CD4-positive, alpha-beta T cell treated with Interleukin-17A for 4 hours (primary cell): ENCODE measurements at regions not wholly inside any gene's neighbourhood (a gene's known extent, or its start where the extent isn't known, plus 50 kb on each side); places are given as distances from the start of the nearest gene placed in this dataset.
"Not testable (repeated sequence)": the region's sequence is repeated elsewhere in the genome, so short reads cannot be mapped to it uniquely, and the experiment has no call there.

Experiments used
- DNase-seq: peaks from one replicate; pipeline ENCODE4 v3.0.0-alpha.2; 2020; ENCODE audit warnings: mixed read lengths

- DNase-seq, result no peak
Observed at GRCh38 chr4:159673221-159673620, 570.3 kb downstream of the RAPGEF2 start.

GRCh38 chr4:159674241-159674640 is 571.4 kb downstream of the RAPGEF2 start:
- DNase-seq, result no peak

- no peak for DNase-seq
Observed at GRCh38 chr4:159677521-159677920, 574.6 kb downstream of the RAPGEF2 start.

- no peak for DNase-seq
Observed at GRCh38 chr4:159682996-159683395, 580.1 kb downstream of the RAPGEF2 start.

GRCh38 chr4:159684061-159684460 is 581.2 kb downstream of the RAPGEF2 start:
- DNase-seq, result no peak

- no peak for DNase-seq
Observed at GRCh38 chr4:159685340-159686092, 582.6 kb downstream of the RAPGEF2 start.

- DNase-seq, result no peak
Observed at GRCh38 chr4:159689526-159689925, 586.6 kb downstream of the RAPGEF2 start.

GRCh38 chr4:159697322-159698283 is 594.7 kb downstream of the RAPGEF2 start:
- no peak for DNase-seq

- DNase-seq, result no peak
Observed at GRCh38 chr4:159698336-159698735, 595.5 kb downstream of the RAPGEF2 start.

GRCh38 chr4:159702200-159702599 is 599.3 kb downstream of the RAPGEF2 start:
- DNase-seq, result no peak

- no peak for DNase-seq
Observed at GRCh38 chr4:159705334-159705733, 602.5 kb downstream of the RAPGEF2 start.

GRCh38 chr4:159706704-159707103 is 603.8 kb downstream of the RAPGEF2 start:
- DNase-seq, result no peak

- not testable (repeated sequence) for DNase-seq
Observed at GRCh38 chr4:159715180-159715579, 612.3 kb downstream of the RAPGEF2 start.

GRCh38 chr4:159719531-159719930 is 616.7 kb downstream of the RAPGEF2 start:
- DNase-seq, result no peak

- DNase-seq, result no peak
Observed at GRCh38 chr4:159722052-159722451, 619.2 kb downstream of the RAPGEF2 start.

GRCh38 chr4:159722918-159723317 is 620.0 kb downstream of the RAPGEF2 start:
- no peak for DNase-seq

GRCh38 chr4:159723341-159724048 is 620.6 kb downstream of the RAPGEF2 start:
- DNase-seq, result no peak

GRCh38 chr4:159725571-159725970 is 622.7 kb downstream of the RAPGEF2 start:
- DNase-seq, result no peak

- DNase-seq, result no peak
Observed at GRCh38 chr4:159735281-159736207, 632.7 kb downstream of the RAPGEF2 start.

GRCh38 chr4:159736411-159736810 is 633.5 kb downstream of the RAPGEF2 start:
- DNase-seq, result no peak

GRCh38 chr4:159743971-159744370 is 641.1 kb downstream of the RAPGEF2 start:
- DNase-seq, result no peak

GRCh38 chr4:159747983-159748382 is 645.1 kb downstream of the RAPGEF2 start:
- DNase-seq, result no peak
